CD4-positive, alpha-beta memory T cell (primary cell): ENCODE measurements at regions not wholly inside any gene's neighbourhood (a gene's known extent, or its start where the extent isn't known, plus 50 kb on each side); places are given as distances from the start of the nearest gene placed in this dataset.

ENCODE experiments used
- CTCF ChIA-PET: fragments of 350-600 bp; sonication (Branson Sonifier 250); formaldehyde crosslinking; loops from one replicate; lab custom pipeline; 2021; ENCODE audit warnings: inconsistent platforms; ENCODE audit not compliant: partially characterized antibody; lab: Charles Lee
- POLR2A ChIA-PET: fragments of 350-600 bp; sonication (Branson Sonifier 250); formaldehyde crosslinking; loops from one replicate; lab custom pipeline; 2021; ENCODE audit not compliant: partially characterized antibody; lab: Charles Lee
- DNase-seq, 5 donors: peaks; one replicate each; pipeline versions ENCODE4 v3.0.0 to v3.0.0-alpha.2; 2020 to 2022; ENCODE audit warnings: mixed read lengths in 1 of 5
- H3K27ac ChIP-seq: one replicate; pipeline ENCODE4 v1.7.0; 2013; ENCODE audit warnings: low read depth, low read length
- H3K27me3 ChIP-seq: 2 replicates; pipeline ENCODE4 v1.7.0; 2013; ENCODE audit warnings: mild to moderate bottlenecking, low read length, moderate library complexity; ENCODE audit not compliant: insufficient read depth
- H3K36me3 ChIP-seq: 2 replicates; pipeline ENCODE4 v1.7.0; 2013; ENCODE audit warnings: mild to moderate bottlenecking, low read length, moderate library complexity; ENCODE audit not compliant: insufficient read depth
- H3K4me1 ChIP-seq: 2 replicates; pipeline ENCODE4 v1.7.0; 2013; ENCODE audit warnings: mild to moderate bottlenecking, low read length, moderate library complexity; ENCODE audit not compliant: insufficient read depth
- H3K4me3 ChIP-seq, 2 donors: one replicate each; pipeline ENCODE4 v1.7.0; 2013; ENCODE audit warnings: low read length in 2 of 2, mild to moderate bottlenecking in 1 of 2
- H3K9me3 ChIP-seq, 2 donors: one replicate each; pipeline ENCODE4 v1.7.0; 2013; ENCODE audit warnings: low read length in 2 of 2, control low read depth in 1 of 2; ENCODE audit not compliant: control insufficient read depth in 1 of 2
- H3K27ac Mint-ChIP-seq, 7 donors: one replicate each; pipeline ENCODE4 v1.8.0; 2020 to 2021; ENCODE audit warnings: mixed read lengths in 7 of 7, mild to moderate bottlenecking in 6 of 7, inconsistent platforms in 3 of 7, moderate library complexity in 3 of 7
- H3K27me3 Mint-ChIP-seq, 2 donors: one replicate each; pipeline ENCODE4 v1.8.0; 2020 to 2021; ENCODE audit warnings: mixed read lengths in 2 of 2
- H3K36me3 Mint-ChIP-seq, 2 donors: one replicate each; pipeline ENCODE4 v1.8.0; 2020 to 2021; ENCODE audit warnings: mixed read lengths in 2 of 2, inconsistent platforms in 1 of 2, mild to moderate bottlenecking in 1 of 2
- H3K4me1 Mint-ChIP-seq, 4 donors: one replicate each; pipeline ENCODE4 v1.8.0; 2020 to 2021; ENCODE audit warnings: mixed read lengths in 4 of 4, mild to moderate bottlenecking in 1 of 4
- H3K4me3 Mint-ChIP-seq, 8 donors: one replicate each; pipeline ENCODE4 v1.8.0; 2020 to 2021; ENCODE audit warnings: mixed read lengths in 8 of 8, mild to moderate bottlenecking in 7 of 8, moderate library complexity in 6 of 8, inconsistent platforms in 3 of 8
- H3K9me3 Mint-ChIP-seq, 8 donors: one replicate each; pipeline ENCODE4 v1.8.0; 2020 to 2021; ENCODE audit warnings: mixed read lengths in 8 of 8, mild to moderate bottlenecking in 5 of 8, inconsistent platforms in 3 of 8, moderate library complexity in 1 of 8
- intact Hi-C: fragments of 100-400 bp; cut with micrococcal nuclease; formaldehyde crosslinking; loops from one replicate; pipeline ENCODE4 v1.15.1; 2023

DNA sequence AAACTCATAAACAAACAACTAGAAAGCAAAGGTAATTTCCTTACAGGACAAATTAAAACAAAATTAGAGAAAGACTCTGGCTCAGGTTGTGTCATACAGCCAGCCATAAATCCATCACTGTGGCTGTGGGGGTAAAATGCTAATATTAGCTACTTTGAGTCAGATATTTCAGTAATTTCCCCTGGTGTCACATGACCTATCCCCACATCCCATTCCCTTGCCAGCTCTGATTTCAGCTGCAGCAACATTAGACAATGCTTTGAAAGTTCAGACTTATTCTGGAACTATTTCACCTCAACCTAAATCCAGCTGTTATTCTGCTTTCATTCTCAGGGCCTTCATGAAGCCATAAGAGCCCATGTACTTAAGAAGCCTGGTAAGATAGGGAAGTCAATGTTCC is 55.3 kb downstream of the RPL10L start:
- Mint-ChIP-seq H3K9me3 (peaks cover 0 to 9% (median 6%) of the 10 kb centered on the region in 8 donors), H3K4me1 (peaks cover 3 to 10% (median 6%) of the 10 kb centered on the region in 4 donors), H3K36me3 (no peaks in the 10 kb centered on the region), H3K4me3 (no peak overlapping the region), H3K27ac (no peak overlapping the region), H3K27me3 (no peaks in the 10 kb centered on the region)
- no peak overlapping the region for H3K4me3 ChIP-seq
- H3K27ac ChIP-seq: no peak overlapping the region
- CTCF ChIA-PET: no interaction called here
- intact Hi-C loops: no loop called here
- no peak for DNase-seq
- H3K27me3 ChIP-seq: no peaks in the 10 kb centered on the region
- POLR2A ChIA-PET: no interaction called here
- no peaks in the 10 kb centered on the region for H3K4me1 ChIP-seq
- H3K36me3 ChIP-seq: no peaks in the 10 kb centered on the region
- H3K9me3 ChIP-seq: no peaks in the 10 kb centered on the region

DNA sequence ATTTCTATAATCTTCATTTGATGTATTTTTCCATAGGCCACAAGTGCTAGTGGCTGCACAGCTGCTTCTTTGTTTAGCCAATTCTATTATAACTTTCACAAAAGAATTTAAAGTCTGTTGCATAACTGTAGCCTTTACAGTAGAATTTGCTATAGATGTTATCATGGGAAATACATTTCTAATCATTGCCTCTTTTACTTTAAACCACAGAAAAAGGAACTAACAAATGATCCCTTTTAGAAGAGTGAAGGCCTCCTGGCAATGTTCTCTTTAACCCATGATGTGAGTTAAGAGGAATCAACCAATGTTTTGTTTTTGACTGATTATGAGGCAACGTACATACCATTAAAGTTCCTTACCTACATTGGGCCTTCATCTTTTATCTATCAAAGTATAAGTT is 68.8 kb downstream of the RPL10L start:
- H3K36me3 ChIP-seq: no peaks in the 10 kb centered on the region
- H3K9me3 ChIP-seq: peaks cover 0 to 4% of the 10 kb centered on the region in 2 donors
- no peak overlapping the region for H3K27ac ChIP-seq
- no peak for DNase-seq
- POLR2A ChIA-PET: no interaction called here
- Mint-ChIP-seq H3K36me3 (no peaks in the 10 kb centered on the region), H3K27ac (no peak overlapping the region), H3K4me1 (no peaks in the 10 kb centered on the region), H3K9me3 (peaks cover 0 to 8% (median under 1%) of the 10 kb centered on the region in 8 donors), H3K27me3 (no peaks in the 10 kb centered on the region), H3K4me3 (no peak overlapping the region)
- no peak overlapping the region for H3K4me3 ChIP-seq
- H3K27me3 ChIP-seq: no peaks in the 10 kb centered on the region
- H3K4me1 ChIP-seq: no peaks in the 10 kb centered on the region
- CTCF ChIA-PET: no interaction called here
- intact Hi-C loops: no loop called here

DNA sequence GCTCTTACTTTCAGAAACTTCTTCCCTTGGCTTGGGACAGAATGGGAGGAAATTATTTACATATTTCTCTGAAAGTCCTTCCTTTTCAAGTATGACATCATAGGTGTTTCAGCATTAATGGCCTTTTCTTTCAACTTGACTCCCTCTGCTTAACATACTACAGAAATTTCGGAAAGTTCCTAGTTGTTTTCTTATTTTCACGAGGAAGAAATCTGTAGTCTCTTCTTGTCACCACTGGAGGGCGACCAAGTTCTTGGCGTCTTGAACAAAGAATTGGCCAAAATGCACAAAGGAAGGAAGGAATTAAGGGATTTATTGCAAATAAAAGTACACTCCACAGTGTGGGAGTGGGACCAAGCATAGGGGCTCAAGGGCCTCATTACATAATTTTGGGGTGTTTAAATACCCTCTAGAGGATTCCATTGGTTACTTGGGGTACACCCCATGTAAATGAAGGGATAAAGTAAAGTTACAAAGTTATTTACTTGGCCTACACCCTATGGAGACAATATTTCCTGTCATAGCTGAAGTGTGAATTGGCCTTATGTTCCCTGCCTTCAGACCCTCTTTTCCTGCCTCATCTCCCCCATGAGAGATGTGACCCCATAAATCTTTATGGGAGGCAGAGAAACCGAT is 70.4 kb downstream of the RPL10L start:
- Mint-ChIP-seq H3K9me3 (peaks cover 0 to 7% (median under 1%) of the 10 kb centered on the region in 8 donors), H3K4me1 (no peaks in the 10 kb centered on the region), H3K27me3 (no peaks in the 10 kb centered on the region), H3K27ac (no peak overlapping the region), H3K36me3 (no peaks in the 10 kb centered on the region), H3K4me3 (no peak overlapping the region)
- intact Hi-C loops: no loop called here
- H3K4me1 ChIP-seq: no peaks in the 10 kb centered on the region
- no peak for DNase-seq
- CTCF ChIA-PET: no interaction called here
- POLR2A ChIA-PET: no interaction called here
- H3K9me3 ChIP-seq: peaks cover 0 to 4% of the 10 kb centered on the region in 2 donors
- no peaks in the 10 kb centered on the region for H3K36me3 ChIP-seq
- no peak overlapping the region for H3K27ac ChIP-seq
- H3K27me3 ChIP-seq: no peaks in the 10 kb centered on the region
- no peak overlapping the region for H3K4me3 ChIP-seq

DNA sequence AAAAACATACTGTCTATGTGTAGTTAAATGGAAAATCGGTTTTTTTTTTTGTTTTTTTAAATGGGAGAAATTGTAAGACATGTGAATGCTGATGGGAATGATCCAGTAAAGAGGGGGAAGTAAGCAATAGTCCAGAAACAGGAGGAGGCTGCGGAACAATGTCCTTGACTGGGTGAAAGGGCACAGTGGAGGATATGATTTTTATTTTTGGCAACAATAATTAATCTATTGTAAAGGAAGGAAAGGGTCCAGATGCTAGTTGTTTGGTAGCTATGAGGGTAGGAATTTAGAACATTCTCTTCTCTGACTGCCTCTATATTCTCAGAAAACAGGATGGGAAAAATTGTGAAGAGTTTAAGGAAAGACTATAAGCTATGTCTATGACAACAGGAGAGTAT is 76.6 kb downstream of the RPL10L start:
- Histone ChIP-seq H3K36me3 (no peaks in the 10 kb centered on the region), H3K27me3 (no peaks in the 10 kb centered on the region), H3K4me1 (no peaks in the 10 kb centered on the region), H3K9me3 (no peaks in the 10 kb centered on the region), H3K27ac (no peak overlapping the region), H3K4me3 (no peak overlapping the region)
- peaks cover 0 to 1% of the 10 kb centered on the region in 2 donors for H3K27me3 Mint-ChIP-seq
- DNase-seq: no peak
- intact Hi-C loops: no loop called here
- H3K4me3 Mint-ChIP-seq: no peak overlapping the region
- no peaks in the 10 kb centered on the region for H3K36me3 Mint-ChIP-seq
- H3K27ac Mint-ChIP-seq: no peak overlapping the region
- no peaks in the 10 kb centered on the region for H3K4me1 Mint-ChIP-seq
- POLR2A ChIA-PET: no interaction called here
- H3K9me3 Mint-ChIP-seq: peaks cover 0 to 7% (median 4%) of the 10 kb centered on the region in 8 donors
- CTCF ChIA-PET: no interaction called here

DNA sequence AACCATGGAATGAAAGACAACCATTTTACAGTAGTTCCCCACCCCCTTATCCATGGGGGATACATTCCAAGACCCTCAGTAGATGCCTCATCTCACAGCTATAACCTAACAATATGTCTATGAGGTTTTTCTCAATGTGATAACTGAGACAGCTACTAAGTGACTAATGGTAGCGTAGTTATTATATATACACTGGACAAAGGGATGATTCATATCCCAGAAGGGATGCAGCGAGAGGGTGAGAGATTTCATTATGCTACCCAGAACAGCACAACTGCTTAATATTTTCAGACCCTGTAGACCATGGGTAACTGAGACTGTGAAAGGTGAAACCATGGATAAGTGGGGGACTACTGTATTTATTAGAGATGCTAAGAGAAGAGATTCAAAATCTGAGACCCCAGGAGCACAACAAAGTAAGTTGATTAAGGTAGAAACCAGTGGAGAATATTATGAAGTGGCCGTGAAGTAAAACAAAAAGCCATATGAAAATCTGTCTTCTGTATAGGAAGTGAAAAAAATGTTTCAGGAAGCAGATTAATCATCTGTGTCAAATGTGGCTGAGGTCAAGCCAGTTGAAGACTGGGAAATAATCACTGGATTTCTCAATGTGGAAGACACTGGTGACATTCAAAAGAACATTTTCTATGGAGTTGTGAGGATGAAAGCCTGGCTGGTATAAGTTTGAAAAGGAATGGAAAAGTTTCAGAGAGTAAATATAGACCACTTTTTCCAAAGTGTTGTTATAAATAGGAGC is 77.2 kb downstream of the RPL10L start:
- ChIA-PET CTCF (no interaction called here), POLR2A (no interaction called here)
- no peaks in the 10 kb centered on the region for H3K36me3 Mint-ChIP-seq
- Histone ChIP-seq H3K4me1 (no peaks in the 10 kb centered on the region), H3K27ac (no peak overlapping the region), H3K4me3 (no peak overlapping the region), H3K27me3 (no peaks in the 10 kb centered on the region), H3K9me3 (no peaks in the 10 kb centered on the region), H3K36me3 (no peaks in the 10 kb centered on the region)
- H3K4me3 Mint-ChIP-seq: no peak overlapping the region
- no peak for DNase-seq
- peaks cover 0 to 1% of the 10 kb centered on the region in 2 donors for H3K27me3 Mint-ChIP-seq
- H3K4me1 Mint-ChIP-seq: no peaks in the 10 kb centered on the region
- H3K27ac Mint-ChIP-seq: no peak overlapping the region
- H3K9me3 Mint-ChIP-seq: peaks cover 0 to 11% (median 5%) of the 10 kb centered on the region in 8 donors
- intact Hi-C loops: no loop called here

DNA sequence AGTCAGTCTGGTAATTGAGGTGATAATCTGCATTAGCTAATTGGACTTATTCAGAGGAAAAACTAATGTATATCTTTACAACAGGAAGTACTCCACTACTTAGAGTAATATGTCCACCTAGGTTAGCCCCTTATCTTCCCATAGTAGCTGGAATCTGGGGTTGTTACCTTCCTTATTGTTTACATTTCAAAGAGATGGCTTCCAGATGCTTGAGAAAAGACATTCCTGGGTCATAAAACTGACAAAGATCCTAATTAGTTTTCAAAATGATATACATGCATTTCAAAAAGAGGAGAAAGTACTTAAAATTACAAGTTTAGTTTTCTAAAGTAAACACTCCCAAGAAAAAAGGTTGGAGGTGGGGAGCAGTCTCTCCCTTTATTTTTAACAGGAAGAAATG is 78.1 kb downstream of the RPL10L start:
- no peaks in the 10 kb centered on the region for H3K27me3 ChIP-seq
- H3K36me3 Mint-ChIP-seq: no peaks in the 10 kb centered on the region
- no peaks in the 10 kb centered on the region for H3K4me1 Mint-ChIP-seq
- intact Hi-C loops: no loop called here
- H3K4me3 ChIP-seq: no peak overlapping the region
- no peaks in the 10 kb centered on the region for H3K36me3 ChIP-seq
- CTCF ChIA-PET: no interaction called here
- peaks cover 0 to 11% (median 4%) of the 10 kb centered on the region in 8 donors for H3K9me3 Mint-ChIP-seq
- POLR2A ChIA-PET: no interaction called here
- no peak for DNase-seq
- H3K27ac ChIP-seq: no peak overlapping the region
- no peak overlapping the region for H3K4me3 Mint-ChIP-seq
- no peaks in the 10 kb centered on the region for H3K9me3 ChIP-seq
- H3K27ac Mint-ChIP-seq: no peak overlapping the region
- no peaks in the 10 kb centered on the region for H3K4me1 ChIP-seq
- H3K27me3 Mint-ChIP-seq: peaks cover 0 to 1% of the 10 kb centered on the region in 2 donors

DNA sequence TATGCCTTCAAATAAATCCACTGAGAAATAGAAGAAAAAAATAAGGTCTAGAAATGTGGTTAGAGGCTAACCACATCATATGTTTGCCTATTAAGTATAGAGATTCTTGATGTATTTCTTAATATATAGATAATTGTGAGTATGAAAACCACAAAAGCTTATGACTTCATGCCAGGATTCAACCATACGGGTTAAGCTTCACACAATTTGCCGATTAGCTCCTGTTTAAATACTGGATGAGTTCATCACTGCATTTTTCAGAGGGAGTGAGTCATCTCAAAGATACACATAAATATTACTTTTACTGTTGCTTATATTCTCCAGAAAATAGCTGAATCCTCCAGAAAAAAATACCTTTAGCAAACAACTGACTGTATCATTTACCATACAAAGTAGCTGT is 79.6 kb downstream of the RPL10L start:
- Mint-ChIP-seq H3K9me3 (peaks cover 0 to 18% (median 4%) of the 10 kb centered on the region in 8 donors), H3K4me1 (no peaks in the 10 kb centered on the region), H3K4me3 (no peak overlapping the region), H3K27ac (no peak overlapping the region), H3K27me3 (peaks cover 0 to 1% of the 10 kb centered on the region in 2 donors), H3K36me3 (no peaks in the 10 kb centered on the region)
- Histone ChIP-seq H3K4me3 (no peak overlapping the region), H3K27me3 (no peaks in the 10 kb centered on the region), H3K4me1 (no peaks in the 10 kb centered on the region), H3K9me3 (no peaks in the 10 kb centered on the region), H3K27ac (no peak overlapping the region), H3K36me3 (no peaks in the 10 kb centered on the region)
- intact Hi-C loops: no loop called here
- POLR2A ChIA-PET: no interaction called here
- CTCF ChIA-PET: no interaction called here
- DNase-seq: no peak
